OCI-LY3 (cell line): ENCODE measurements at regions not wholly inside any gene's neighbourhood (a gene's known extent, or its start where the extent isn't known, plus 50 kb on each side); places are given as distances from the start of the nearest gene placed in this dataset.

Experiments used
- EZH2phosphoT487 ChIP-seq: fragments of 200-600 bp; shearing (Covaris generic); IDR thresholded peaks from 2 replicates; pipeline ENCODE4 v1.6.1; 2018; ENCODE audit warnings: antibody characterized with exemption, mixed run types, low read depth
- TF ChIP-seq, protein P1 (sequence below): fragments of 200-600, 300-600 bp; sonication (generic); IDR thresholded peaks from 2 replicates; pipeline ENCODE4 v1.5.1; 2014; ENCODE audit warnings: antibody characterized with exemption, low read length, low read depth

DNA sequence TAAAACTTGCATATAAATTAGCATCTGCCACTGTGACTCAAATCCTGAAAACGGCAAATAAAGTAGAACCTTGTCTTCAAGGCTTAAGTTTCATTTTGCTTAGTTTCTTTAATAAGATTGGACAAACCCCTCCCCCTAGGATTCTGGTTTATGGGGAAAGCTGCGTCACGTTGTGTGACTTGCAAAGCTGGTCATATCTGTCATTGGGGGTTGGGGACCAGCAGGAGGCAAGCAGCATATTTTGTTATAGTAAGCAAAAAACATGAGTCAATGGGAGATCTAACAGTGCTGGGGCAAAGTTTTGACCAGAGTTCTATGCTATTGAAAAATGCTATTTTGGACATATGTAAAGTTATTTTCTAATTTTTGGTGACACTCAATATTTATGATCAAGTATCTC lies 407.3 kb downstream of the PCDH18 start:
- TF ChIP-seq, protein P1, sequence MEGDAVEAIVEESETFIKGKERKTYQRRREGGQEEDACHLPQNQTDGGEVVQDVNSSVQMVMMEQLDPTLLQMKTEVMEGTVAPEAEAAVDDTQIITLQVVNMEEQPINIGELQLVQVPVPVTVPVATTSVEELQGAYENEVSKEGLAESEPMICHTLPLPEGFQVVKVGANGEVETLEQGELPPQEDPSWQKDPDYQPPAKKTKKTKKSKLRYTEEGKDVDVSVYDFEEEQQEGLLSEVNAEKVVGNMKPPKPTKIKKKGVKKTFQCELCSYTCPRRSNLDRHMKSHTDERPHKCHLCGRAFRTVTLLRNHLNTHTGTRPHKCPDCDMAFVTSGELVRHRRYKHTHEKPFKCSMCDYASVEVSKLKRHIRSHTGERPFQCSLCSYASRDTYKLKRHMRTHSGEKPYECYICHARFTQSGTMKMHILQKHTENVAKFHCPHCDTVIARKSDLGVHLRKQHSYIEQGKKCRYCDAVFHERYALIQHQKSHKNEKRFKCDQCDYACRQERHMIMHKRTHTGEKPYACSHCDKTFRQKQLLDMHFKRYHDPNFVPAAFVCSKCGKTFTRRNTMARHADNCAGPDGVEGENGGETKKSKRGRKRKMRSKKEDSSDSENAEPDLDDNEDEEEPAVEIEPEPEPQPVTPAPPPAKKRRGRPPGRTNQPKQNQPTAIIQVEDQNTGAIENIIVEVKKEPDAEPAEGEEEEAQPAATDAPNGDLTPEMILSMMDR, result no peak
- TF ChIP-seq EZH2phosphoT487, result no peak
